Astrocyte of the cerebellum (primary cell): ENCODE measurements at regions not wholly inside any gene's neighbourhood (a gene's known extent, or its start where the extent isn't known, plus 50 kb on each side); places are given as distances from the start of the nearest gene placed in this dataset.

Source experiments
- DNase-seq: peaks from one replicate; pipeline ENCODE4 v3.0.0-alpha.2; 2011; ENCODE audit warnings: low read depth
- H3K4me3 ChIP-seq: 2 replicates; pipeline ENCODE4 v1.5.1; 2011; ENCODE audit warnings: mild to moderate bottlenecking, low read depth, low read length, moderate library complexity
- in situ Hi-C: cut with HindIII; loops from 2 replicates; pipeline ENCODE4 v1.10.0; 2017; ENCODE audit warnings: low sequenced_read_pairs
- TF ChIP-seq, protein P1 (sequence below): IDR thresholded peaks from 2 replicates; pipeline ENCODE4 v1.5.1; 2012; ENCODE audit warnings: low read length, low read depth, moderate library complexity, mild to moderate bottlenecking; ENCODE audit errors: missing control alignments

- in situ Hi-C loops = no loop called here
- DNase-seq = no peak
- no peak overlapping the region for H3K4me3 ChIP-seq
- TF ChIP-seq, protein P1, sequence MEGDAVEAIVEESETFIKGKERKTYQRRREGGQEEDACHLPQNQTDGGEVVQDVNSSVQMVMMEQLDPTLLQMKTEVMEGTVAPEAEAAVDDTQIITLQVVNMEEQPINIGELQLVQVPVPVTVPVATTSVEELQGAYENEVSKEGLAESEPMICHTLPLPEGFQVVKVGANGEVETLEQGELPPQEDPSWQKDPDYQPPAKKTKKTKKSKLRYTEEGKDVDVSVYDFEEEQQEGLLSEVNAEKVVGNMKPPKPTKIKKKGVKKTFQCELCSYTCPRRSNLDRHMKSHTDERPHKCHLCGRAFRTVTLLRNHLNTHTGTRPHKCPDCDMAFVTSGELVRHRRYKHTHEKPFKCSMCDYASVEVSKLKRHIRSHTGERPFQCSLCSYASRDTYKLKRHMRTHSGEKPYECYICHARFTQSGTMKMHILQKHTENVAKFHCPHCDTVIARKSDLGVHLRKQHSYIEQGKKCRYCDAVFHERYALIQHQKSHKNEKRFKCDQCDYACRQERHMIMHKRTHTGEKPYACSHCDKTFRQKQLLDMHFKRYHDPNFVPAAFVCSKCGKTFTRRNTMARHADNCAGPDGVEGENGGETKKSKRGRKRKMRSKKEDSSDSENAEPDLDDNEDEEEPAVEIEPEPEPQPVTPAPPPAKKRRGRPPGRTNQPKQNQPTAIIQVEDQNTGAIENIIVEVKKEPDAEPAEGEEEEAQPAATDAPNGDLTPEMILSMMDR = no peak
Observed at GRCh38 chr2:21812766-21813165, 689.0 kb downstream of the TDRD15 start.

GRCh38 chr2:21814588-21815149 is 690.9 kb downstream of the TDRD15 start:
- TF ChIP-seq, protein P1 = no peak
- no peak overlapping the region for H3K4me3 ChIP-seq
- in situ Hi-C loops = no loop called here
- no peak for DNase-seq

DNA sequence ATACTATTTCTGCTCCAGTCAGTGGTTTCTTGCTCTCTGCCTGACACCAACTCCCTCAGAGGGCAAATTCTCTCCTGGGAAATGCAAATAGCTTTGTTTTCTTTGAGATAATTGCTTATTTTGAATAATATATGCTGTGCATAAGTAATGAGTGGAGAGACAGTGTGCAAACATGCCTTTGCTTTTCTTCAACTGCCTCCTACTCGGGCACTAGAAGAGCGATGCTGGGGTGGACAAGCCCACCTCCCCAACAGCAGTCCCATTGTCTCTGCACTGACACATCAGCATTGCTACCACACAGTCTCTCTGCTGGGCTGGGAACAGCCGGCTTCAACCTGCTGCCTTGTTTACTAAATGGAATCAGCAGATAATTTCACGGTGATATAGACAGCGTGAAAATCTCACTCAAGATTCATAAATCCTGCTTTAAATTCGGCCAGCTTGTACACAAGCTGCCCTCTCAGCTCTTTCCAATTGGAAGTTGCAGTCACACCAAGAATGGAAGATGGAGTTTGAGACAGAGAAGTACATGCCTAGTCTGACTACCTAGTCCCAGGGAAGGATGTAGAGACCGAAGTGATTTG is 694.5 kb downstream of the TDRD15 start:
- no peak overlapping the region for H3K4me3 ChIP-seq
- TF ChIP-seq, protein P1 = no peak
- no peak for DNase-seq
- in situ Hi-C loops = no loop called here

- no peak overlapping the region for H3K4me3 ChIP-seq
- DNase-seq = no peak
- TF ChIP-seq, protein P1 = no peak
- in situ Hi-C loops = no loop called here
Observed at GRCh38 chr2:21819454-21819853, 695.7 kb downstream of the TDRD15 start.

GRCh38 chr2:21820271-21820670 is 696.5 kb downstream of the TDRD15 start:
- DNase-seq = no peak
- in situ Hi-C loops = no loop called here
- no peak overlapping the region for H3K4me3 ChIP-seq
- TF ChIP-seq, protein P1 = no peak

DNA sequence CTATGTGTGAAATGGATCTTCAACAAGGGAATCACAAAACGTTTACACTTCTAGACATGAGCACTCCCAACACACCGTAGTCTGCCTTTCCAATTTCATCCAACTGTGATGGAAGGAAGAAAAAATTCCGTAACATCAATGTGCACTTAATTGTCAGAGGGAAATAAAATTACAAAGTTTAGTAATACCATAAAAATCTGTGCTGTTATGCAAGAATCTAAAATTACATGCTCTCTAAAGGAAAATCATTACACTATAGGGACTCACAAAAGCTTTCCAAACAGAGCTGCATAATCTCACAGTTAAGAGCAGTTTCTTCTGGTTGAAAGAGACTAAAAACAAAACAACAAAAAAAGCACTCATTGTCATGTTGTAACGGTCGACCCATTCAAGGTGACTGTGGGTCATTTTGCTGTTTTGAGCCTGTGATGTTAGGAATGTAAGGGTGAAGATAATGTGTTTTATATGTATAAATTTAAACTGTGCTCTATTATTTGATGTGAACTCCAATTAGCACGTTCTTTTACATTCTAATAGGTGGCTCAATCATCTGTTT is 698.0 kb downstream of the TDRD15 start:
- H3K4me3 ChIP-seq = no peak overlapping the region
- no peak for DNase-seq
- in situ Hi-C loops = no loop called here
- TF ChIP-seq, protein P1 = no peak
